ENCODE measurements at regions not wholly inside any gene's neighbourhood (a gene's known extent, or its start where the extent isn't known, plus 50 kb on each side); places are given as distances from the start of the nearest gene placed in this dataset.
"Not testable (repeated sequence)": the region's sequence is repeated elsewhere in the genome, so short reads cannot be mapped to it uniquely, and the experiment has no call there.

GRCh38 chr2:242113492-242113891 lies 244.0 kb downstream of the RTP5 start:
- not testable (repeated sequence) for H3K36me3 Mint-ChIP-seq (ENCODE audit: low read depth); H3K4me1 Mint-ChIP-seq; H3K27me3 Mint-ChIP-seq (ENCODE audit: low read depth); H3K4me3 Mint-ChIP-seq; H3K9me3 Mint-ChIP-seq; H3K27ac Mint-ChIP-seq

GRCh38 chr2:242116676-242117075 lies 247.1 kb downstream of the RTP5 start:
- H3K4me3 Mint-ChIP-seq; H3K27me3 Mint-ChIP-seq (ENCODE audit: low read depth); H3K9me3 Mint-ChIP-seq; H3K4me1 Mint-ChIP-seq; H3K27ac Mint-ChIP-seq; H3K36me3 Mint-ChIP-seq (ENCODE audit: low read depth): not testable (repeated sequence)

- H3K27ac Mint-ChIP-seq; H3K36me3 Mint-ChIP-seq (ENCODE audit: low read depth); H3K4me3 Mint-ChIP-seq; H3K27me3 Mint-ChIP-seq (ENCODE audit: low read depth); H3K4me1 Mint-ChIP-seq; H3K9me3 Mint-ChIP-seq: not testable (repeated sequence)
These were observed 247.8 kb downstream of the RTP5 start for GRCh38 chr2:242117305-242117704.

- H3K27ac Mint-ChIP-seq; H3K9me3 Mint-ChIP-seq; H3K36me3 Mint-ChIP-seq (ENCODE audit: low read depth); H3K4me3 Mint-ChIP-seq; H3K4me1 Mint-ChIP-seq; H3K27me3 Mint-ChIP-seq (ENCODE audit: low read depth): not testable (repeated sequence)
These were observed 250.2 kb downstream of the RTP5 start for GRCh38 chr2:242119682-242120081.

- H3K4me3 Mint-ChIP-seq; H3K4me1 Mint-ChIP-seq; H3K27ac Mint-ChIP-seq; H3K9me3 Mint-ChIP-seq; H3K36me3 Mint-ChIP-seq (ENCODE audit: low read depth); H3K27me3 Mint-ChIP-seq (ENCODE audit: low read depth): not testable (repeated sequence)
These were observed 261.2 kb downstream of the RTP5 start for GRCh38 chr2:242130682-242131081.

- not testable (repeated sequence) for H3K27ac Mint-ChIP-seq; H3K4me3 Mint-ChIP-seq; H3K4me1 Mint-ChIP-seq; H3K27me3 Mint-ChIP-seq (ENCODE audit: low read depth); H3K9me3 Mint-ChIP-seq; H3K36me3 Mint-ChIP-seq (ENCODE audit: low read depth)
These were observed 290.4 kb downstream of the RTP5 start for GRCh38 chr2:242159921-242160320.

GRCh38 chr2:242165115-242165514 lies 295.6 kb downstream of the RTP5 start:
- H3K4me1 Mint-ChIP-seq, result not testable (repeated sequence)

GRCh38 chr2:242171290-242171689 lies 301.8 kb downstream of the RTP5 start:
- not testable (repeated sequence) for H3K4me1 Mint-ChIP-seq; H3K9me3 Mint-ChIP-seq; H3K27me3 Mint-ChIP-seq (ENCODE audit: low read depth)

More at GRCh38 chr2:242165115-242165514, 295.6 kb downstream of the RTP5 start:
- H3K27ac Mint-ChIP-seq; H3K9me3 Mint-ChIP-seq; H3K36me3 Mint-ChIP-seq (ENCODE audit: low read depth); H3K27me3 Mint-ChIP-seq (ENCODE audit: low read depth); H3K4me3 Mint-ChIP-seq: not testable (repeated sequence)

More at GRCh38 chr2:242171290-242171689, 301.8 kb downstream of the RTP5 start:
- H3K36me3 Mint-ChIP-seq (ENCODE audit: low read depth); H3K4me3 Mint-ChIP-seq; H3K27ac Mint-ChIP-seq: not testable (repeated sequence)
